Testis (tissue), 2 donors: ENCODE measurements at regions not wholly inside any gene's neighbourhood (a gene's known extent, or its start where the extent isn't known, plus 50 kb on each side); places are given as distances from the start of the nearest gene placed in this dataset.

ENCODE experiments used
- DNase-seq: peaks from one replicate; pipeline ENCODE4 v3.0.0-alpha.2; 2019
- H3K27ac ChIP-seq, 2 donors: fragments of 200-600 bp; sonication (generic); one replicate each; pipeline ENCODE4 v1.5.1; 2019
- H3K27me3 ChIP-seq: fragments of 200-600 bp; sonication (generic); one replicate; pipeline ENCODE4 v1.5.1; 2019
- H3K36me3 ChIP-seq: fragments of 200-600 bp; sonication (generic); one replicate; pipeline ENCODE4 v1.5.1; 2017; ENCODE audit warnings: low read depth; ENCODE audit errors: missing control alignments
- H3K4me1 ChIP-seq: fragments of 200-600 bp; sonication (generic); one replicate; pipeline ENCODE4 v1.5.1; 2019
- H3K4me3 ChIP-seq, 2 donors: fragments of 200-600 bp; sonication (generic); one replicate each; pipeline ENCODE4 v1.5.1; 2017 to 2019
- H3K9me3 ChIP-seq: fragments of 200-600 bp; sonication (generic); one replicate; pipeline ENCODE4 v1.5.1; 2017
- POLR2A ChIP-seq: fragments of 450-650 bp; IDR thresholded peaks from one replicate; pipeline ENCODE4 v1.6.1; 2017; ENCODE audit warnings: antibody characterized with exemption, mild to moderate bottlenecking, moderate library complexity
- WGBS, 2 donors: methylation state at CpG; one replicate each; pipeline ENCODE4 v1.1.5; 2018; 5-methylcytosine and 5-hydroxymethylcytosine counted together
- intact Hi-C: fragments of 100-400 bp; cut with DNase I; formaldehyde crosslinking; loops from one replicate; pipeline ENCODE4 v1.15.1; 2023; ENCODE audit warnings: low total_unique reads
- TF ChIP-seq, protein P1 (sequence below), 3 experiments: fragments of 450-650 bp in 2 of 3; fragments of 200-600 bp in 1 of 3; sonication (generic) in 1 of 3; IDR thresholded peaks; one replicate each; pipeline ENCODE4 v1.5.1; 2016 to 2019; ENCODE audit warnings: antibody characterized with exemption in 3 of 3, mild to moderate bottlenecking in 2 of 3, moderate library complexity in 1 of 3

- Histone ChIP-seq H3K36me3 (no peaks in the 10 kb centered on the region), H3K27ac (no peak overlapping the region), H3K9me3 (no peaks in the 10 kb centered on the region), H3K4me3 (no peak overlapping the region), H3K4me1 (no peaks in the 10 kb centered on the region), H3K27me3 (no peaks in the 10 kb centered on the region)
- DNase-seq = no peak
- intact Hi-C loops = no loop called here
- 82 to 90% methylated on average over 19 to 27 of the region's 27 CpGs for WGBS, 2 donors
- TF ChIP-seq, protein P1, sequence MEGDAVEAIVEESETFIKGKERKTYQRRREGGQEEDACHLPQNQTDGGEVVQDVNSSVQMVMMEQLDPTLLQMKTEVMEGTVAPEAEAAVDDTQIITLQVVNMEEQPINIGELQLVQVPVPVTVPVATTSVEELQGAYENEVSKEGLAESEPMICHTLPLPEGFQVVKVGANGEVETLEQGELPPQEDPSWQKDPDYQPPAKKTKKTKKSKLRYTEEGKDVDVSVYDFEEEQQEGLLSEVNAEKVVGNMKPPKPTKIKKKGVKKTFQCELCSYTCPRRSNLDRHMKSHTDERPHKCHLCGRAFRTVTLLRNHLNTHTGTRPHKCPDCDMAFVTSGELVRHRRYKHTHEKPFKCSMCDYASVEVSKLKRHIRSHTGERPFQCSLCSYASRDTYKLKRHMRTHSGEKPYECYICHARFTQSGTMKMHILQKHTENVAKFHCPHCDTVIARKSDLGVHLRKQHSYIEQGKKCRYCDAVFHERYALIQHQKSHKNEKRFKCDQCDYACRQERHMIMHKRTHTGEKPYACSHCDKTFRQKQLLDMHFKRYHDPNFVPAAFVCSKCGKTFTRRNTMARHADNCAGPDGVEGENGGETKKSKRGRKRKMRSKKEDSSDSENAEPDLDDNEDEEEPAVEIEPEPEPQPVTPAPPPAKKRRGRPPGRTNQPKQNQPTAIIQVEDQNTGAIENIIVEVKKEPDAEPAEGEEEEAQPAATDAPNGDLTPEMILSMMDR (IDR thresholded peaks at IDR 0.05) = no peak
- TF ChIP-seq POLR2A = no peak
Observed at GRCh38 chr2:10193851-10194820, 71.6 kb downstream of the RRM2 start.

DNA sequence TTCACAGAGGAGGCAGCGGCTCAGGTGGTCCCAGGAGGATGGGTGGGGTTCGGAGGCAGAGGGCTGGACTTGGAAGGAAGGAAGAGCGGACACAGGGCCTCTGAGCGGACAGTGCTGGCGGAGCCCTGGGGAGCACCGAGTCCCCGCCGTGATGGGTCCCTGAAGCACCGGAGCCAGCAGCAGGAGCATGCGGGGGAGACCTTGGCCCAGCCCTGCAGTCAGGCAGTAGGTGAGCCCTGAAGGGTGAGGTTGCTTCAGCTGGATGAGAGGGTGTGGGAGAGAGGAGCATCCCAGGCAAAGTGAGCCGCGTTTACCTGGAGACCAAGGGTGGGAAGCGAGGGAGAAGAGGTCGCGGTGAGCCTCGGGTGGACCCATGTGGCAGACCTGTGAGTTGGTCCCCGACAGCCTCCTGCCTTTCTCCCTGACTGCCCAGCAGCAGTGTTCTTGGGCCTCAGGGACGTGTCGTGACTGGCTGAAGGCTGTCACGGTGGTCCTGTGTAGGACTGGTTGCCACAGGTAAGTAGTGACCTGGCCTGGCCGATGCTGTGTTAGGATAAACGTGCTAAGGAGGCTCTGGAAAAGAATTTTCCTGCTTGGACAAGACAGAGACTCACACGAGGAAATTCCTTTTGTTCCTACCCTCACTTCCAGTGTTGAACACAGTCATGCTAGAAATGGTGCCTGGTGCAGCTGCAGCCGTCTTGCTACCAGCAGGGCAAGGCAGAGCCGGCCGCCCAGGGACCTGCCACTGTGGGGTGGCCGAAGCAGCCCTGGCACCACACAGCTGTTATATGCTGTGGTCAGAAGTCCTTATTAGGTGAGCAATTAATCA is 73.0 kb downstream of the RRM2 start:
- no peaks in the 10 kb centered on the region for H3K4me1 ChIP-seq
- WGBS, 2 donors = 96 to 97% methylated on average over 18 to 27 of the region's 27 CpGs
- no peak for DNase-seq
- TF ChIP-seq POLR2A = no peak
- TF ChIP-seq, protein P1 (IDR thresholded peaks at IDR 0.05) = no peak
- H3K27ac ChIP-seq = no peak overlapping the region
- intact Hi-C loops = no loop called here
- H3K9me3 ChIP-seq = no peaks in the 10 kb centered on the region
- H3K36me3 ChIP-seq = no peaks in the 10 kb centered on the region
- no peak overlapping the region for H3K4me3 ChIP-seq
- H3K27me3 ChIP-seq = no peaks in the 10 kb centered on the region

- no peaks in the 10 kb centered on the region for H3K36me3 ChIP-seq
- H3K4me1 ChIP-seq = no peaks in the 10 kb centered on the region
- peak; percentile 64 for DNase-seq
- WGBS, 2 donors = 73 to 90% methylated on average over 12 to 22 of the region's 22 CpGs
- no peak for TF ChIP-seq POLR2A
- TF ChIP-seq, protein P1 (IDR thresholded peaks at IDR 0.05) = no peak
- no peaks in the 10 kb centered on the region for H3K27me3 ChIP-seq
- H3K9me3 ChIP-seq = no peaks in the 10 kb centered on the region
- intact Hi-C loops = no loop called here
- H3K27ac ChIP-seq = no peak overlapping the region
- H3K4me3 ChIP-seq = no peak overlapping the region
Observed at GRCh38 chr2:10196110-10196892, 73.8 kb downstream of the RRM2 start.

DNA sequence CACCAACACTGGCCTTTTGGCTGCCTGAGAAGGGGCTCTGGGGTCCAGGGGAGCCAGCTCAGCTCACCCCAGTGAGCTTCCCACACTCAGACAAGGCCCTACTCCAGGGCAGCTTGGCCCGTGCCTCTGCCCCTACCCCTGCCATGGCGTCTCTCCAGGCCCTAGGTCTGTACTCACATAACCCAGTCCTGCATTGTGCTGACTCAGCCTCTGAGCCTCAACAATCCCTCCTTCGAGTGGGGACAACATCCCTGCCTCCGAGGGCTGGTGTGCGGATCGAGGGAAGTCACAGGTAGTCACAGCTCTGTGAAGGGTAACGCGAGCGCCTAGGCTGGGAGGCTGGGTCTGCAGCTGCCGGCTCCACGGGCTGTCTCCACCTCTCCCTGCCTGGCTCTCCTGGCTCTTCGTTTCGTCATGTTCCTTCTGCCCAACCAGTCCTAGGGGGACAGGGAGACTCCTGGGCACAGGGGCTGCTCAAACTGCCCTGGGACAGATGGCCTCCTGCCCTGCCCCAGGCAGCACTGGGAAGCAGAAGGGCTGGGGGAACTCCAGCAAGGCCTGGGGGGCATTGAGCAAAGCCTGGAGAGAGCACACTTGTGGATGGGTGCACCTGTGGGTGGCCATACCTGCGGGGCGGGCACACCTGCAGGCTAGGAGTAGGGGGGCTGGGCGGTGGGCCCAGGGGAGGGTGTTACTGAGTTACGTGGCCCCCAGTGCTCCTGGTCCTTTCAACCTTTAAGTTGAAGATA is 74.6 kb downstream of the RRM2 start:
- H3K27ac ChIP-seq = no peak overlapping the region
- no peaks in the 10 kb centered on the region for H3K27me3 ChIP-seq
- H3K9me3 ChIP-seq = no peaks in the 10 kb centered on the region
- WGBS, 2 donors = 95 to 98% methylated on average over 9 to 17 of the region's 17 CpGs
- H3K4me1 ChIP-seq = no peaks in the 10 kb centered on the region
- intact Hi-C loops = no loop called here
- DNase-seq = no peak
- no peak overlapping the region for H3K4me3 ChIP-seq
- H3K36me3 ChIP-seq = no peaks in the 10 kb centered on the region
- TF ChIP-seq, protein P1 (IDR thresholded peaks at IDR 0.05) = no peak
- no peak for TF ChIP-seq POLR2A
